ENCODE measurements at regions not wholly inside any gene's neighbourhood (a gene's known extent, or its start where the extent isn't known, plus 50 kb on each side); places are given as distances from the start of the nearest gene placed in this dataset.

GRCh38 chr7:38002689-38003088 is 82.2 kb downstream of the EPDR1 start:
- peaks cover 3 to 11% (median 9%) of the 10 kb centered on the region in 3 donors for H3K27me3 Mint-ChIP-seq (ENCODE audit: low read depth in 3 of 3)
- DNase-seq = no peak

GRCh38 chr7:38006559-38006958 is 86.1 kb downstream of the EPDR1 start:
- H3K27ac Mint-ChIP-seq = no peak overlapping the region
- H3K4me3 Mint-ChIP-seq = no peak overlapping the region
- DNase-seq = no peak
- H3K36me3 Mint-ChIP-seq = peaks cover 0 to 11% (median 0%) of the 10 kb centered on the region in 3 donors
- no peaks in the 10 kb centered on the region for H3K4me1 Mint-ChIP-seq
- H3K9me3 Mint-ChIP-seq = peaks cover 0 to 7% (median 3%) of the 10 kb centered on the region in 6 donors
- H3K27me3 Mint-ChIP-seq (ENCODE audit: low read depth in 3 of 3) = peaks cover 2 to 11% (median 6%) of the 10 kb centered on the region in 3 donors

More at GRCh38 chr7:38002689-38003088, 82.2 kb downstream of the EPDR1 start:
- no peak overlapping the region for H3K4me3 Mint-ChIP-seq
- H3K4me1 Mint-ChIP-seq = no peaks in the 10 kb centered on the region
- peaks cover 0 to 7% (median 0%) of the 10 kb centered on the region in 3 donors for H3K36me3 Mint-ChIP-seq
- H3K27ac Mint-ChIP-seq = no peak overlapping the region
- H3K9me3 Mint-ChIP-seq = no peaks in the 10 kb centered on the region

- peaks cover 0 to 7% (median 3%) of the 10 kb centered on the region in 6 donors for H3K9me3 Mint-ChIP-seq
- no peak for DNase-seq
- no peak overlapping the region for H3K4me3 Mint-ChIP-seq
- no peaks in the 10 kb centered on the region for H3K4me1 Mint-ChIP-seq
- H3K27ac Mint-ChIP-seq = no peak overlapping the region
- peaks cover 0 to 7% (median 0%) of the 10 kb centered on the region in 3 donors for H3K36me3 Mint-ChIP-seq
- peaks cover 2 to 11% (median 5%) of the 10 kb centered on the region in 3 donors for H3K27me3 Mint-ChIP-seq (ENCODE audit: low read depth in 3 of 3)
These were observed 86.7 kb downstream of the EPDR1 start for GRCh38 chr7:38007096-38007495.

GRCh38 chr7:38013246-38013645 is 92.8 kb downstream of the EPDR1 start:
- Mint-ChIP-seq H3K4me1 (no peaks in the 10 kb centered on the region), H3K27me3 (ENCODE audit: low read depth in 3 of 3) (peaks cover 1 to 9% (median 6%) of the 10 kb centered on the region in 3 donors)

GRCh38 chr7:38016567-38016966 is 96.1 kb downstream of the EPDR1 start:
- Mint-ChIP-seq H3K4me1 (peaks cover 0 to 1% of the 10 kb centered on the region in 2 donors), H3K4me3 (no peak overlapping the region), H3K36me3 (no peaks in the 10 kb centered on the region), H3K27me3 (ENCODE audit: low read depth in 3 of 3) (peaks cover 4 to 6% (median 6%) of the 10 kb centered on the region in 3 donors), H3K9me3 (no peaks in the 10 kb centered on the region), H3K27ac (peak overlapping the region in 1 of 6 donors; percentile 7)
- DNase-seq = no peak

More at GRCh38 chr7:38013246-38013645, 92.8 kb downstream of the EPDR1 start:
- Mint-ChIP-seq H3K36me3 (peaks cover 0 to 4% (median 0%) of the 10 kb centered on the region in 3 donors), H3K27ac (no peak overlapping the region), H3K4me3 (no peak overlapping the region), H3K9me3 (peaks cover 0 to 7% (median 3%) of the 10 kb centered on the region in 6 donors)
- no peak for DNase-seq

- Mint-ChIP-seq H3K36me3 (no peaks in the 10 kb centered on the region), H3K9me3 (no peaks in the 10 kb centered on the region), H3K27me3 (ENCODE audit: low read depth in 3 of 3) (peaks cover 4 to 6% (median 6%) of the 10 kb centered on the region in 3 donors), H3K4me1 (peaks cover 0 to 1% of the 10 kb centered on the region in 2 donors), H3K4me3 (no peak overlapping the region), H3K27ac (no peak overlapping the region)
- DNase-seq = no peak
These were observed 96.9 kb downstream of the EPDR1 start for GRCh38 chr7:38017320-38017719.

GRCh38 chr7:38020121-38020785 is 99.8 kb downstream of the EPDR1 start:
- Mint-ChIP-seq H3K4me1 (peaks cover 0 to 1% of the 10 kb centered on the region in 2 donors), H3K27me3 (ENCODE audit: low read depth in 3 of 3) (peaks cover 2 to 6% (median 3%) of the 10 kb centered on the region in 3 donors), H3K27ac (no peak overlapping the region), H3K36me3 (no peaks in the 10 kb centered on the region), H3K4me3 (no peak overlapping the region), H3K9me3 (no peaks in the 10 kb centered on the region)
- no peak for DNase-seq

- no peak overlapping the region for H3K27ac Mint-ChIP-seq
- H3K36me3 Mint-ChIP-seq = no peaks in the 10 kb centered on the region
These were observed 101.5 kb downstream of the EPDR1 start for GRCh38 chr7:38021892-38022291.

GRCh38 chr7:38025815-38026214 is 105.4 kb downstream of the EPDR1 start:
- Mint-ChIP-seq H3K9me3 (no peaks in the 10 kb centered on the region), H3K27ac (no peak overlapping the region), H3K27me3 (ENCODE audit: low read depth in 3 of 3) (peaks cover 0 to 3% (median 0%) of the 10 kb centered on the region in 3 donors), H3K4me3 (no peak overlapping the region), H3K36me3 (no peaks in the 10 kb centered on the region), H3K4me1 (no peaks in the 10 kb centered on the region)
- no peak for DNase-seq

More at GRCh38 chr7:38021892-38022291, 101.5 kb downstream of the EPDR1 start:
- H3K4me3 Mint-ChIP-seq = no peak overlapping the region
- peaks cover 0 to 1% of the 10 kb centered on the region in 2 donors for H3K4me1 Mint-ChIP-seq
- no peak for DNase-seq
- peaks cover 0 to 3% (median under 1%) of the 10 kb centered on the region in 3 donors for H3K27me3 Mint-ChIP-seq (ENCODE audit: low read depth in 3 of 3)
- H3K9me3 Mint-ChIP-seq = no peaks in the 10 kb centered on the region

GRCh38 chr7:38027884-38028455 is 107.5 kb downstream of the EPDR1 start:
- Mint-ChIP-seq H3K36me3 (no peaks in the 10 kb centered on the region), H3K9me3 (no peaks in the 10 kb centered on the region), H3K27ac (no peak overlapping the region), H3K4me1 (no peaks in the 10 kb centered on the region), H3K27me3 (ENCODE audit: low read depth in 3 of 3) (peaks cover 0 to 3% (median 0%) of the 10 kb centered on the region in 3 donors), H3K4me3 (no peak overlapping the region)
- no peak for DNase-seq

GRCh38 chr7:38034062-38034908 is 113.8 kb downstream of the EPDR1 start:
- H3K9me3 Mint-ChIP-seq = peaks cover 0 to 4% (median 0%) of the 10 kb centered on the region in 6 donors

GRCh38 chr7:38040831-38041230 is 120.4 kb downstream of the EPDR1 start:
- Mint-ChIP-seq H3K4me1 (no peaks in the 10 kb centered on the region), H3K4me3 (no peak overlapping the region), H3K36me3 (no peaks in the 10 kb centered on the region), H3K27ac (no peak overlapping the region), H3K27me3 (ENCODE audit: low read depth in 3 of 3) (peaks cover 0 to 11% (median 6%) of the 10 kb centered on the region in 3 donors), H3K9me3 (peaks cover 0 to 2% (median 0%) of the 10 kb centered on the region in 6 donors)
- no peak for DNase-seq

More at GRCh38 chr7:38034062-38034908, 113.8 kb downstream of the EPDR1 start:
- Mint-ChIP-seq H3K4me3 (no peak overlapping the region), H3K36me3 (no peaks in the 10 kb centered on the region), H3K4me1 (no peaks in the 10 kb centered on the region), H3K27me3 (ENCODE audit: low read depth in 3 of 3) (peaks cover 0 to 10% (median 6%) of the 10 kb centered on the region in 3 donors), H3K27ac (no peak overlapping the region)
- no peak for DNase-seq

GRCh38 chr7:38049679-38050078 is 128.4 kb upstream of the STARD3NL start:
- DNase-seq = no peak
- Mint-ChIP-seq H3K4me3 (no peak overlapping the region), H3K36me3 (no peaks in the 10 kb centered on the region), H3K9me3 (peaks cover 0 to 12% (median 3%) of the 10 kb centered on the region in 6 donors), H3K4me1 (no peaks in the 10 kb centered on the region), H3K27ac (no peak overlapping the region), H3K27me3 (ENCODE audit: low read depth in 3 of 3) (peaks cover 7 to 14% (median 8%) of the 10 kb centered on the region in 3 donors)
